NB4 (cell line): ENCODE measurements at regions not wholly inside any gene's neighbourhood (a gene's known extent, or its start where the extent isn't known, plus 50 kb on each side); places are given as distances from the start of the nearest gene placed in this dataset.
"Not testable (repeated sequence)": the region's sequence is repeated elsewhere in the genome, so short reads cannot be mapped to it uniquely, and the experiment has no call there.

Source experiments
- CTCF ChIP-seq: IDR thresholded peaks from one replicate; pipeline ENCODE4 v1.5.1; 2012; ENCODE audit warnings: low read depth, low read length
- MYC ChIP-seq: IDR thresholded peaks from 2 replicates; pipeline ENCODE4 v1.6.1; 2011; ENCODE audit warnings: low read depth, low read length
- POLR2A ChIP-seq: IDR thresholded peaks from 2 replicates; pipeline ENCODE4 v1.6.1; 2011; ENCODE audit warnings: mild to moderate bottlenecking; ENCODE audit not compliant: insufficient read length; ENCODE audit errors: extremely low read depth
- TF ChIP-seq, protein P1 (sequence below): IDR thresholded peaks from 2 replicates; pipeline ENCODE4 v1.6.1; 2011; ENCODE audit warnings: low read depth, low read length

DNA sequence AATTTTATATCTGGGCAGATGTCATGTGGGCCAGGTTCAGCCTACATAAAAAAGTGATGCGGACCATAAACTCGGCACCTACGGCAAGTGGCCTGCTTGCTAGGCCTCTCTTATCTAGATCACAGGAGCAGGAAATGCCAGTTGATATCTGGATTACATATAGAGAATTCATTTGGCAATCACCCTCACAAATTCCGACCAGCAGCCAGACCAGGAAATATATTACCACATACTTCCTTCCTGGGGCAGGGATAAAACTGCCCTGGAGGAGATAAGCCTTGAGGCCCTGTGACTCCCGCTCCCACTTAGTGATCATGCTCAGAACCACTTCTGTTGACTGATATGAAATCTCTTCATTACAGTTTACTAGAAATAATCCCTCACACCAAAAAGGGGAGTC is 282.4 kb upstream of the FRG1 start:
- TF ChIP-seq CTCF, POLR2A, MYC: not testable (repeated sequence)
- TF ChIP-seq, protein P1, sequence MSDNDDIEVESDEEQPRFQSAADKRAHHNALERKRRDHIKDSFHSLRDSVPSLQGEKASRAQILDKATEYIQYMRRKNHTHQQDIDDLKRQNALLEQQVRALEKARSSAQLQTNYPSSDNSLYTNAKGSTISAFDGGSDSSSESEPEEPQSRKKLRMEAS: not testable (repeated sequence)
